GM13976 (cell line): ENCODE measurements at regions not wholly inside any gene's neighbourhood (a gene's known extent, or its start where the extent isn't known, plus 50 kb on each side); places are given as distances from the start of the nearest gene placed in this dataset.

ENCODE experiments used
- DNase-seq: peaks from one replicate; pipeline ENCODE4 v3.0.0; 2012; ENCODE audit warnings: low spot score
- in situ Hi-C: fragments of 300-500 bp; cut with MboI; formaldehyde crosslinking; loops from one replicate; pipeline ENCODE4 v1.12.0; 2022; ENCODE audit warnings: low sequenced_read_pairs, mixed read lengths, inconsistent platforms; ENCODE audit not compliant: unreplicated experiment
- TF ChIP-seq, protein P1 (sequence below): IDR thresholded peaks from 2 replicates; pipeline ENCODE4 v1.5.1; 2012; ENCODE audit warnings: borderline replicate concordance, mild to moderate bottlenecking; ENCODE audit not compliant: insufficient read depth; ENCODE audit errors: extremely low read depth, missing control alignments, control extremely low read depth

DNA sequence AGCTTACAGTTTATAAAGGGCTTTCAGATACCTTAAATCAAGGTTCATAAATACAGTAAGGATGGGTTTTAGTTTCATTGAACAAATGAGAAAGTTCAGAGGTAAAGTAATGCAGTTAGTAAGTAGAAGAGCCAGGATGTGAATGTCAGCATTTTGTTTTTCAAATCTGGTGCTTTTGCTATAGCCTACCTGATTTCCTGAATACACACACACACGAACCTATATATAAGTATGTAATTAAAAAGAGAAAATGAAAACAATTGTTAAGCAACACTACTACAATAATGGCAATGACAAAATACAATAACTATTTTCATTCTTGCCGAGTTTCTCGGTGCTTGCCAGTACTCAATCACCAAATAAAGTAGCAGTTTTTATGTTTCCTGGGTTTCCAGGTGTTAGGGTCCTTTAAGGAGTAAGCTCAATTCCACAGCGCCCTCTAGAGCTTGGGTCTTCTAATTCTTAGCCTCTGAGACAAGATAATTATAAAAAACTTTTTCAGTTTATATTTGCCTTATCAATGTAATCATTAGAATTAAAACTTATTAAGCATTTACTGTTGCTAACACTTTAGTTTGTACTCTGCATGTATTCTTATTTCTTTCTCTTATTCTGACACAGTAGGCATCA, 512.9 kb upstream of the ACVR2A start:
- in situ Hi-C loops: loop anchor here (10.0 kb wide), 2 partner anchors 247 to 583 kb away; no protein-coding TSS in a partner anchor
- TF ChIP-seq, protein P1, sequence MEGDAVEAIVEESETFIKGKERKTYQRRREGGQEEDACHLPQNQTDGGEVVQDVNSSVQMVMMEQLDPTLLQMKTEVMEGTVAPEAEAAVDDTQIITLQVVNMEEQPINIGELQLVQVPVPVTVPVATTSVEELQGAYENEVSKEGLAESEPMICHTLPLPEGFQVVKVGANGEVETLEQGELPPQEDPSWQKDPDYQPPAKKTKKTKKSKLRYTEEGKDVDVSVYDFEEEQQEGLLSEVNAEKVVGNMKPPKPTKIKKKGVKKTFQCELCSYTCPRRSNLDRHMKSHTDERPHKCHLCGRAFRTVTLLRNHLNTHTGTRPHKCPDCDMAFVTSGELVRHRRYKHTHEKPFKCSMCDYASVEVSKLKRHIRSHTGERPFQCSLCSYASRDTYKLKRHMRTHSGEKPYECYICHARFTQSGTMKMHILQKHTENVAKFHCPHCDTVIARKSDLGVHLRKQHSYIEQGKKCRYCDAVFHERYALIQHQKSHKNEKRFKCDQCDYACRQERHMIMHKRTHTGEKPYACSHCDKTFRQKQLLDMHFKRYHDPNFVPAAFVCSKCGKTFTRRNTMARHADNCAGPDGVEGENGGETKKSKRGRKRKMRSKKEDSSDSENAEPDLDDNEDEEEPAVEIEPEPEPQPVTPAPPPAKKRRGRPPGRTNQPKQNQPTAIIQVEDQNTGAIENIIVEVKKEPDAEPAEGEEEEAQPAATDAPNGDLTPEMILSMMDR: peak; percentile 39
- DNase-seq: peak; percentile 7

DNA sequence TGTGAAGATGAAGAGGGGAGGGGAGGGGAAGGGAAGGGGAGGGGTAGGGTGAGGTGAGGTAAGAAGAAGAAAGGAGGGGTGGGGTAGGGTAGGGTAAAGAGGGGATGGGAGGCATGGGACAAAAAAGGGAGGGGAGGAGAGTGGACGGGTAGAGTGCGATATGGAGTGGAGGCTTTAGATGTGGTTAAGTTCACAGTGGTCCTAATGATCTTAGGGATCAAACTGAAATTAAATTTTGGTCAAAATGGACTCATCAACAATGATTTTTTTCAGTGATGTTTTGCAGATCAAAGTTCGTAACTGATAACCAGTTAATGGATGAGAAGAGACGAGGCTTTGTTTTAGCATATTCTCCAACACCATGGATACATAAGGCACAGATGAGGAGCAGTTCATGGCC, 513.9 kb upstream of the ACVR2A start:
- TF ChIP-seq, protein P1: no peak
- DNase-seq: no peak
- in situ Hi-C loops: loop anchor here (10.0 kb wide), 2 partner anchors 246 to 584 kb away; no protein-coding TSS in a partner anchor

GRCh38 chr2:147327613-147328012, 517.2 kb upstream of the ACVR2A start:
- TF ChIP-seq, protein P1: no peak
- DNase-seq: peak; percentile 5
- in situ Hi-C loops: no loop called here

DNA sequence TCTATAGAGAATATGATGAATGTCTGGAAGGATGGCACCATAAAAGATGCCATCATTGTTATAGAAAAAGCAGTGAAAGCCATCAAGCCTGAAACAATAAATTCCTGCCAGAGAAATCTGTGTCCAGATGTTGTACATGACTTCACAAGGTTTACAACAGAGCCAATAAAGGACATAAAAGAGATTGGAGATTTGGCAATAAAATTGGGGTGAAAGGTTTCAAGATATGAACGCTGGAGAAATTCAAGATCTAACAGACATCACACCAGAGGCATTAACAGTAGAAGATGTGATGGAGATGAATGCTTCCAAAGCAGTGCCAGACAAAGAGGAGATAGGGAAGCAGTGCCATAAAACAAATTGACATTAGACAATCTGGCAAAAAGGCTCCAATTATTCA, 518.8 kb upstream of the ACVR2A start:
- TF ChIP-seq, protein P1: no peak
- DNase-seq: no peak
- in situ Hi-C loops: no loop called here

- TF ChIP-seq, protein P1: no peak
- in situ Hi-C loops: no loop called here
- no peak for DNase-seq
Observed at GRCh38 chr2:147320146-147320545, 524.7 kb upstream of the ACVR2A start.

GRCh38 chr2:147311058-147311430, 533.8 kb upstream of the ACVR2A start:
- in situ Hi-C loops: no loop called here
- DNase-seq: no peak
- TF ChIP-seq, protein P1: no peak
